ENCODE measurements at regions not wholly inside any gene's neighbourhood (a gene's known extent, or its start where the extent isn't known, plus 50 kb on each side); places are given as distances from the start of the nearest gene placed in this dataset.

DNA sequence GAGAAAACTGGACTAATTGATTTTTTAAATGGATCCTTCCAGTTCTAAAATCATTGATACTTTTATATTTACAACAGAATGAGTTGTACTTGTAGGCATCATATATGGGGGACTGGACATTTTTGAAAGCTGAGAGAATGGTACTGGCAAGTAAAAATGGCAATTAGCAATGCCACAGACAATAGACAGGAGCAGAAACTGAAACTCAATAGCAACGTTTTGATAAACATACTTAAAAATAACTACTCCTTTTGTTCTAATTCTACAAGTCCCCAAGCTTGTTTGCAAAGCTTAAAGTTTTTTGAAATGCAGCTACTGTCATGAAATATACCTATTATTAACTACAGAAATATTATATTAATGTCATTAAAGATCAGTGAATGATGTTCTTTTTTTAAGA, 52.8 kb upstream of the FBXL7 start:
- DNase-seq (ENCODE audit: low read depth), result no peak

DNA sequence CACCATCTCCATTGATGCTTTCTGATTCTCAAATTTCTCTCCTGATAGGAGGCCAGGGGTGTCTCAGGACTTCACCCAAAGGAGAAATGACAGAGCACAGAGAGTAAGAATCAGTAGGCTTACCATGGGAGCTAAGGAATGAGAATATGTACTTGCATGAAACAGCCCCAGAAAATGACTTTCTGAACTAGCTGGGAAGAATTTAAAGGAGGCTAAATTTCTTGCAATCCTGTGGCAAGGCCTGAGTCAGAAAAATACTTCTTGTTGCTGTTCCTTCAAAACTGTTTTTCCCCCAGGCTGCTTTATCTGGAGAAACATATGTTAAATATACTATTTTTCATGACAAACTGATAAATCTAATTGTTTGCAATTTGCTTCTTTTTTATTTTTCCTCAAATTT, 53.4 kb upstream of the FBXL7 start:
- no peak for DNase-seq (ENCODE audit: low read depth)

GRCh38 chr5:15442193-15442570, 57.8 kb upstream of the FBXL7 start:
- no peak for DNase-seq (ENCODE audit: low read depth)

DNA sequence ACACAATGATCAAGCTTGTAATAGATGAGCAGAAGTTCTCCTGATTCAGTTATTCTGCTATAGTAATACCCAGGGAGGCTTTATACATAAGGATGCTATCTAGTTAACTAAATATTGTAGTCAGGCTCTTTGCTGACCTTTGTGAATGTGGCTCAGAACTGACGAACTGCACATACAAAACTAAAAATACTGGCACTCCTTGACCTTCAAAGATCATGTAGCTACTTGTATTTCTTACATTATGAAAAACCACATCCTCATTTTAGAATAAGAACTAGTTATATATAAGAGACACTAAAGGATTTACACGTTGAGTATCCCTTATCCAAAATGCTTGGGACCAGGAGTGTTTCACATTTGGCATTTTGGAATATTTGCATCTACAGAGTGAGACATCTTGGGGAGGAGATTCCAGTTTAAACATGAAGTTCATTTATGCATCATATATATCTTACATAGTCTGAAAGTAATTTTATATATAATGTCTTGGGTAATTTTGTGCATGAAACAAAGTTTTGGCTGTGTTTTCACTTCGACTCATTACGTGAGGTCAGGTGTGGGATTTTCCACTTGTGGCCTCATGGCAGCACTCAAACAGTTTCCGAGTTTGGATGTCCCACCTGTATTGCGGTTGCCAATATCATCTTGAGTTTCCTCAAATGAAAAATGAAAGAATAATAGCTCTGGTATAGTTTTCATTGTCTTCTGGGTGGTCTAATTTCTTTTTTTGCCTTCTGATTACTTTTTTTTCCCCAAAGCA, 58.4 kb upstream of the FBXL7 start:
- no peak for DNase-seq (ENCODE audit: low read depth)

GRCh38 chr5:15440434-15440833, 59.5 kb upstream of the FBXL7 start:
- no peak for DNase-seq (ENCODE audit: low read depth)

GRCh38 chr5:15439801-15440200, 60.2 kb upstream of the FBXL7 start:
- DNase-seq (ENCODE audit: low read depth), result no peak

DNA sequence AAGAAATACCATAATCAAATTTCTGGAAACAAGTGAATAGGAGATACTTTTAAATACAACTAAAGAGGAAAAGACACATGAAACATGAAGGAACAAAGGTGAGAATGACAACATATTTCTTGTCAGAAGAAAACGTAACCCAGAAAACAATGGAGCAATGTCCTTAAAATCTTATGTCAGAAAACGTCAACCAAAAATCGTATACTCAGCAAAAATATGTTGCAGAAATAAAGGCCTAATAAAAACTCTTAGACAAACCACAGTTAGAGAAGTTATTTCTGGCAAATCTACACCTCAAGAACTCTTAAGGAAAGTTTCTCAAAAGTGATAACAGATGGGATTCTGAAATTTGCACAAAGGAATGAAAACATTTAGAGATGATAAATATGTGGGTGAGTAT, 66.3 kb upstream of the FBXL7 start:
- DNase-seq (ENCODE audit: low read depth), result no peak

DNA sequence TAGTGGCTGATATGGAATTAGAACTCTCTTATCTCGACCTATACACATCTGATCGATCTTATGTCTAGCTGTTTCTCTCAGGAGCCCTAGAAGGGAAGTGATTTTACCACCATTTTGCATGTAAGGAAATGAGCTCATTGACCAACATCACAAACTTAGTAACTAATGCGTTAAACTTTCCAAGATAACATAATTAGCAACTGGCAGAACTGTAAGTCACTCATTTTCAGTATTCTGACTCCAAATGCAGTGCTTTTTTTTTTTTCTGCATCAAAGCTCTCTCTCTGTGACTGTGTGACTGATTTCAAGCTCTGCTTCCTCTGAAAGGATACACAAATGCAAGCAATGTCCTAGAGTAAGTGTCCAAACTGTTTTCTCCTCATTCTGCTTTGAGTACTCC, 68.1 kb upstream of the FBXL7 start:
- DNase-seq (ENCODE audit: low read depth), result no peak

DNA sequence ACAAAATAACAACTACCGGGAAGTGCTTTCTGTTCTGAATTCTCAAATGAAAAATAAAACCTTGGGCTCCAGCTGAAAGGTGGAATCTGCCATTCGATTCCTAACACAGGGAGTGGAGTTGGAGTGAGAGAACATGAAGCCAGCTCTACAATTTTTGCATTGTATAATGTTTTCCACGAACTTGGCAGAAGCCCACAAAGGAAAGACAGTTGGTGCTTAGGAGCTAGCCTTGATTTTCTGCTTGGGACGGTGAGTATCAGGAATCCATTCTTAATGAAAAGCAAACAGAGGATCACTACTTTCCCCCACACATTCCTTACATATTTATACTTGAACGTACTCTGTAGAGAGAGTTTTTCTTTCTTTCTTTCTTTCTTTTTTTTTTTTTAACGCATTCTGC, 74.2 kb upstream of the FBXL7 start:
- peak; percentile 2 for DNase-seq (ENCODE audit: low read depth)

- DNase-seq (ENCODE audit: low read depth), result no peak
Measured at GRCh38 chr5:15424769-15425168, 75.2 kb upstream of the FBXL7 start.

DNA sequence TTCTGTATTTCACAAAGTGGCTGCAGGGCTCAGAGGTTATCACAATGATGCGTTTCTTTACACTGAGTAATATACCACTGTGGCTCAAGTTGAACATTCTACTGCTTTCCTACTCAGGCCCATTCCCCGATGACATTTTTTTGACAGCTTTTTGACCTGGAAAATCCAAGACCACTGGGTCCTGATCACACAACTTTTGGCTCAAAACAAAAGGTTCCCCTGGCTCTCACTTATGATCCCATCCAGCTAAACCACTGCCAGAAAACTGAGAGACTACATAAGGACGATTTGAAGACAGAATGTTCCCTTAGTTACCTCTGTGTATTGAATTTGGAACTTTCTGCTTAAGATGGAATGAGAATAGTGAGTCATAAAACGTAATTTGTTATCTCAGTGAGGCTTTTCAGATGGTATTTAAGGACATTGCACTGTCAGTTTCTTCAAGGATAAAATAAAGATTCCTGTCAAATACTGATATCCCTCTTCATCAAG, 78.0 kb upstream of the FBXL7 start:
- no peak for DNase-seq (ENCODE audit: low read depth)

DNA sequence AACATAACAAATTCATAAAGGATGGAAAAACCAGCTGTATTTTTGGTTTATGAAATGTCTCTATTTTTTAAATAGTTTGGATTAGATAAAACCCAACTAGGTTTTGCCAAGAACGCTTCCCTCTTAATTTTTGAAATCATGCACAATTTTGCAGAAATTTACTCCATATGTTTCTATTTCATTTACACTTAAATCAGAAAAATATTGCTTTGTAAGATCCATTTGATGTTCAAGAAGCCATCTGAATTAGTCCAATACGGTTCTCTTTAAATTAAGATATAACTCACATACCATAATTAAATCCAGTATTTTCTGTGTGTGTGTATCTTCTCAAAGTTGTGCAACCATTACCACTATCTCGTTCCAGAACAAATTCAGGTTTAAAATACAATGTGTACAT, 78.6 kb upstream of the FBXL7 start:
- DNase-seq (ENCODE audit: low read depth), result no peak

- no peak for DNase-seq (ENCODE audit: low read depth)
Measured at GRCh38 chr5:15420201-15420600, 79.8 kb upstream of the FBXL7 start.

DNA sequence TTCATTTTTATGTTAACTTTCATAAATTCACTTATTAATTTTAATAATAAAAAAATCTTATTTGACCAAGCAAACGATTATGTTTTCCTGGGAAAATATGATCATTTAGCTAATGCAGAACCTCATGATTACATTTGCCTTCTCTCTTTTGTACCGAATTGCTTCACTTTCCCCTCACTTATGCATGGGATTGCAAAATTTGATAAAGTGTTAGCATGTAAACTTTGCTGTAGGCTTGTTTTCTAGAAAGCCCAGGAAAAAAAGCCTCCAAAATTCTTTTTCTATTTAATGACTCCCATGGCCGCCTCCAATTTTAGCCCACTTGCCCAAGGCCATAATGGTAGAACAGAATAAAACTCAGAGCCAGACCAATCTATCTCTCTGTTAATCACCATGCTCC, 82.8 kb upstream of the FBXL7 start:
- no peak for DNase-seq (ENCODE audit: low read depth)

GRCh38 chr5:15406478-15406877, 93.5 kb upstream of the FBXL7 start:
- DNase-seq (ENCODE audit: low read depth), result no peak

GRCh38 chr5:15393146-15393545, 106.8 kb upstream of the FBXL7 start:
- no peak for DNase-seq (ENCODE audit: low read depth)

DNA sequence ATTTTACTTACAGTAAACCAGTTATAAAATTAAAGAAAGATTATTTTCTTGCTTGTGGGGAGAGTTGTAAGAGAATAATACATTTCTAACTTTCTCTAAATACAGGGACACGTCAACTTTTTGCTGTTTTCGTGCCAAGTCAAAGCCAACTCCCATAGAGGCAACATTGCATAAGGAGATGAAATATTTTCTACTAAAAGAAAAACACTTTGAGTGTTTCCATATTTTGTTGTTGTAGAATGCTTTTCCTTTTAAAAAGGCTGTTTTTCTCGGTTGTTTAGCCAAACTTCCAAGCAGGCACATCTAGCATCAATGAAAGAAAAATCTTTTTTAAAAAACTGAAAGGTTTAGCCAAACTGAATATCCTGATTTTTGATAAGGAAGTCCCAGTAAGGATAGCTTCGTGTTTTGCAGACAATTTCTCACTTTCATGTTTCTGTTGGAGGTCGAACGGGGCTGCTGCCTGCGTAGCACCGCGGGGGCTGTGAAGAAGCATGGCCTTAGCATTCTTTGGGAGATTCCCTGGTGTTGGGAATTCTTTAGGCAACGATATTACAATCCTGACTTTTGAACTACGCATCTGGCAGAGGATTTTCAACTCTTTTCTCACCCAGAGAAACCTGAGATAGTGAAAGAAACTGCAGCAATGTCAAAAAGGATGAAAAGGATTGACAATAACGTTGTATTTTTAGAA, 108.1 kb upstream of the FBXL7 start:
- DNase-seq (ENCODE audit: low read depth), result no peak

- DNase-seq (ENCODE audit: low read depth), result no peak
Measured at GRCh38 chr5:15388866-15389265, 111.1 kb upstream of the FBXL7 start.

DNA sequence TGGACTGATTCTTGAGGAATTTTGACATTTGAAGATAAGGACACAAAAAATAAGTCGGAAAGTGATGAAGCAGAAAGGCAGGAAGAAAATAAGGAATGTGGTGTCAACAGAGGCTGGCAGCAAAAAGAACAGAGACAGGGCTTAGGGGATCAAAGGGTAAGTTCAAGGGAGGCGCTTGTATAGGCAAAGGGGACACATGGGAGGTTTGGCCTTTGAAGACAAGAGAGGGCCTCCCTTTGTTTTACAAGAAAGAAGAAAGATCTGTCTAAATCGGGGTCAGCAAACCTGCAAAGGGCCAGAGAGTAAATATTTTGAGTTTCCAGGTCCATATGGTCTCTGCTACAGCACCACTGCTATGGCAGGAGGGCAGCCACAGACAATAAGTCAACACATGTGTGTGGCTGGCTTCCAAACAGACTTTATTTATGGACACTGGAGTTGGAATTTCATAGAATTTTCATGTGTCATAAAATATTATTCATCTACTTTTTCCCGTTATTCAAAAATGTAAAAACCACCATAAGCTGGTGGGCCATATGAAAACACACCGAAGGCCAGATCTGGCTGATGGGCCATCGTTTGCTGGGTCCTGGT, 112.0 kb upstream of the FBXL7 start:
- DNase-seq (ENCODE audit: low read depth), result no peak

GRCh38 chr5:15386122-15386521, 113.9 kb upstream of the FBXL7 start:
- DNase-seq (ENCODE audit: low read depth), result no peak

GRCh38 chr5:15385553-15385952, 114.4 kb upstream of the FBXL7 start:
- no peak for DNase-seq (ENCODE audit: low read depth)

DNA sequence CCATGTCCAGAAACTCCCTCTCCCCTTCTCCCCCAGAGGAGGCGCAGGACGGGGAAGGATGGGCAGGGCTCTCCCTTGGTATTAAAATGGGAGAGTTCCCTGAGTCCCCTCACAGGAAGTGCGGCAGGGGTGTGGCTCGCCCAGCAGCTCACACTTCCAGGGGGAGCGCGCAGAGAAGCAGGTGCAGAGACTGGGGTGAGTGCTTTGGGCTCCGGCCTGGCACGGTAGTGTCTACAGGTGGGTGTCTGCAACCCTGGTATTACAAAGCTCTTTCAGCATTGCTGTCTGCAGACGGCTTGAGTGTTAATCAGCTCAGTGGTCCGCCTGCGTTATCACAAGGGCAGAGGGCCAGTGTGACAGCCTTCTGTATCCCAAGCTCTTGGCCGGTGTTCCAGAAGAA, 114.9 kb upstream of the FBXL7 start:
- DNase-seq (ENCODE audit: low read depth), result no peak

- DNase-seq (ENCODE audit: low read depth), result no peak
Measured at GRCh38 chr5:15384581-15384980, 115.4 kb upstream of the FBXL7 start.

Data from renal cortical epithelial cell (primary cell).